Erythroblast (primary cell): ENCODE measurements at regions not wholly inside any gene's neighbourhood (a gene's known extent, or its start where the extent isn't known, plus 50 kb on each side); places are given as distances from the start of the nearest gene placed in this dataset.

ENCODE experiments used
- GATA1 ChIP-seq: IDR thresholded peaks from 2 replicates; pipeline ENCODE4 v1.6.1; 2011; ENCODE audit warnings: low read depth, mild to moderate bottlenecking, control low read depth, low read length, moderate library complexity
- POLR2A ChIP-seq: IDR thresholded peaks from 2 replicates; pipeline ENCODE4 v1.6.1; 2011; ENCODE audit warnings: mild to moderate bottlenecking, low read length

GRCh38 chr15:39078026-39078425 is 502.9 kb upstream of the THBS1 start:
- TF ChIP-seq POLR2A (no peak), GATA1 (no peak)
